ENCODE measurements at regions not wholly inside any gene's neighbourhood (a gene's known extent, or its start where the extent isn't known, plus 50 kb on each side); places are given as distances from the start of the nearest gene placed in this dataset.
A peak's percentile ranks its signal among the peaks of the same experiment; 100 is the strongest.

GRCh38 chr14:101334656-101335055 is 226.6 kb upstream of the DIO3 start:
- H3K27ac ChIP-seq (ENCODE audit: low read depth in 1 of 2, low read length in 2 of 2), result no peak overlapping the region
- no peak for DNase-seq
- H3K4me3 ChIP-seq (ENCODE audit: low read length in 2 of 2), result no peak overlapping the region
- intact Hi-C loops (cut with DNase I), result no loop called here
- H3K36me3 ChIP-seq (ENCODE audit: control insufficient read depth in 1 of 2, insufficient read depth in 2 of 2, low read length in 1 of 2), result no peaks in the 10 kb centered on the region
- WGBS, 2 donors, result 53 to 69% methylated on average over 9 of the region's 9 CpGs
- no peaks in the 10 kb centered on the region for H3K4me1 ChIP-seq (ENCODE audit: control insufficient read depth in 1 of 2, insufficient read depth in 2 of 2, low read length in 2 of 2)
- H3K9me3 ChIP-seq (ENCODE audit: control insufficient read depth, low read length), result no peaks in the 10 kb centered on the region
- ATAC-seq (ENCODE audit: low FRiP score), result no peak
- no peaks in the 10 kb centered on the region for H3K27me3 ChIP-seq (ENCODE audit: control insufficient read depth in 1 of 2, insufficient read depth in 2 of 2, low read length in 1 of 2)

- H3K27me3 ChIP-seq (ENCODE audit: control insufficient read depth in 1 of 2, insufficient read depth in 2 of 2, low read length in 1 of 2), result no peaks in the 10 kb centered on the region
- H3K9me3 ChIP-seq (ENCODE audit: control insufficient read depth, low read length), result no peaks in the 10 kb centered on the region
- peak; percentile 42 for ATAC-seq (ENCODE audit: low FRiP score)
- no peaks in the 10 kb centered on the region for H3K36me3 ChIP-seq (ENCODE audit: control insufficient read depth in 1 of 2, insufficient read depth in 2 of 2, low read length in 1 of 2)
- no peaks in the 10 kb centered on the region for H3K4me1 ChIP-seq (ENCODE audit: control insufficient read depth in 1 of 2, insufficient read depth in 2 of 2, low read length in 2 of 2)
- H3K4me3 ChIP-seq (ENCODE audit: low read length in 2 of 2), result no peak overlapping the region
- intact Hi-C loops (cut with DNase I), result no loop called here
- H3K27ac ChIP-seq (ENCODE audit: low read depth in 1 of 2, low read length in 2 of 2), result no peak overlapping the region
- WGBS, 2 donors, result 64 to 70% methylated on average over 13 of the region's 13 CpGs
- no peak for DNase-seq
Observed at GRCh38 chr14:101335061-101335661, 226.1 kb upstream of the DIO3 start.

DNA sequence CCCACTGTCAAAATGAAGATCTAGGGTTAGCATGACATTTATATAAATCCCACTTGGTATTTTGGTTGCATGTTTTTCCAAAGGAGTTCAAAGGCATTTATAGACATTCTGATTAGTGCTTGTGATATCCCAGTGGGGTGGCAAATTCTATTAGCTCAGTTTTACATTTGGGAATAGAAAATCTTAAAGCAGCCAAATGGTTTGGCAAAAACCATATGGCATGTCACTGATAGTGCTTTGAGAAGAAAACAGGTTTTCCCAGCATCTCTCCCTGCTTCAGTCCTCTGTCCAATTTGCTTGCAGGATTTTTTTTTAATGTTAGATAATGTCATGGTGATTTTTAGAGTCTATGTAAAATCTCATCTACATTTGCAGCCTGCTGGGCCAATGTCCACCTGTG is 225.1 kb upstream of the DIO3 start:
- H3K27me3 ChIP-seq (ENCODE audit: control insufficient read depth in 1 of 2, insufficient read depth in 2 of 2, low read length in 1 of 2), result no peaks in the 10 kb centered on the region
- H3K9me3 ChIP-seq (ENCODE audit: control insufficient read depth, low read length), result no peaks in the 10 kb centered on the region
- ATAC-seq (ENCODE audit: low FRiP score), result no peak
- intact Hi-C loops (cut with DNase I), result no loop called here
- H3K36me3 ChIP-seq (ENCODE audit: control insufficient read depth in 1 of 2, insufficient read depth in 2 of 2, low read length in 1 of 2), result no peaks in the 10 kb centered on the region
- no peak overlapping the region for H3K27ac ChIP-seq (ENCODE audit: low read depth in 1 of 2, low read length in 2 of 2)
- no peak for DNase-seq
- no peak overlapping the region for H3K4me3 ChIP-seq (ENCODE audit: low read length in 2 of 2)
- H3K4me1 ChIP-seq (ENCODE audit: control insufficient read depth in 1 of 2, insufficient read depth in 2 of 2, low read length in 2 of 2), result no peaks in the 10 kb centered on the region

DNA sequence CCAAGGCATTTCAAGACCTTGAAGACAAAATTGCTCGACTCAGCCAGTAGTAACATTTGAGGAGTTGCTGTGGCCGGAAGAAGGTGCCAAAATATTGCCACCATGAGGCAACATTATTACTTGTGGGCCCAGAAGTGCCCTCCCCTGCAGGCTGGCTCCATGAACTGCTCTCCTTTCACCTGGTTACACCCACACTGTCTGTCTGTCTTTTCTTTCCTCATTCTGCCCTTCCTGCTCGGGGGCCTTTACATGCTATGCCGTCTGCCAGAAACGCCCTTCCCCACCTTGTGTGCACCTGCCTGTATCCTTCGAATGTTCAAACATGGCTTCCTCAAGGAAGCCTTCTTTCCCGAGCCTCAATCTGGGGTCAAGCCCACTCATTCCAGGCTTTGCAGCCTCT is 224.2 kb upstream of the DIO3 start:
- Histone ChIP-seq H3K36me3 (ENCODE audit: control insufficient read depth in 1 of 2, insufficient read depth in 2 of 2, low read length in 1 of 2) (no peaks in the 10 kb centered on the region), H3K27ac (ENCODE audit: low read depth in 1 of 2, low read length in 2 of 2) (no peak overlapping the region), H3K4me1 (ENCODE audit: control insufficient read depth in 1 of 2, insufficient read depth in 2 of 2, low read length in 2 of 2) (no peaks in the 10 kb centered on the region), H3K9me3 (ENCODE audit: control insufficient read depth, low read length) (no peaks in the 10 kb centered on the region), H3K27me3 (ENCODE audit: control insufficient read depth in 1 of 2, insufficient read depth in 2 of 2, low read length in 1 of 2) (no peaks in the 10 kb centered on the region), H3K4me3 (ENCODE audit: low read length in 2 of 2) (no peak overlapping the region)
- no peak for DNase-seq
- intact Hi-C loops (cut with DNase I), result no loop called here
- ATAC-seq (ENCODE audit: low FRiP score), result no peak
- 74 to 79% methylated on average over 7 of the region's 7 CpGs for WGBS, 2 donors

DNA sequence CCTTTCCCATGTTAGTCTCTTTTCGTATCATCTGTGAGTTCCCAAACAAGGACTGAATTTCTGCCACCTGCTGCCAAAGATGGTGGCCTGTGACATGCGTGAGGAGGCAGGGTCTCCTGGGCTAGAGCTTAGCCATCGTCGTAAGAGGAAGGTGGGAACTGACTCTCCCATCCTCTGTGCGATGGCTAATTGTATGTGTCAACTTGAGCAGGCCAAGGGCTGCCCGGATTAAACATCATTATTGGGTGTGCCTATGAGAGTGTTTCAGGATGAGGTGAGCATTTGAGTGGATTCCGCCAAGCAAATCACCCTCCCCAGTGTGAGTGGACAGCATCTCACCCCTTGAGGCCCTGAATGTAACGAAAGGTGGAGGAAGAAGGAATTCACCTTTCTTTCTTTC is 220.7 kb upstream of the DIO3 start:
- no peak overlapping the region for H3K27ac ChIP-seq (ENCODE audit: low read depth in 1 of 2, low read length in 2 of 2)
- ATAC-seq (ENCODE audit: low FRiP score) (no peak), DNase-seq (peak in 1 of 2 donors; percentile 39)
- no peaks in the 10 kb centered on the region for H3K27me3 ChIP-seq (ENCODE audit: control insufficient read depth in 1 of 2, insufficient read depth in 2 of 2, low read length in 1 of 2)
- 78 to 85% methylated on average over 8 of the region's 8 CpGs for WGBS, 2 donors
- no peaks in the 10 kb centered on the region for H3K4me1 ChIP-seq (ENCODE audit: control insufficient read depth in 1 of 2, insufficient read depth in 2 of 2, low read length in 2 of 2)
- H3K9me3 ChIP-seq (ENCODE audit: control insufficient read depth, low read length), result peaks cover 4% of the 10 kb centered on the region
- no peaks in the 10 kb centered on the region for H3K36me3 ChIP-seq (ENCODE audit: control insufficient read depth in 1 of 2, insufficient read depth in 2 of 2, low read length in 1 of 2)
- H3K4me3 ChIP-seq (ENCODE audit: low read length in 2 of 2), result no peak overlapping the region
- intact Hi-C loops (cut with DNase I), result no loop called here

DNA sequence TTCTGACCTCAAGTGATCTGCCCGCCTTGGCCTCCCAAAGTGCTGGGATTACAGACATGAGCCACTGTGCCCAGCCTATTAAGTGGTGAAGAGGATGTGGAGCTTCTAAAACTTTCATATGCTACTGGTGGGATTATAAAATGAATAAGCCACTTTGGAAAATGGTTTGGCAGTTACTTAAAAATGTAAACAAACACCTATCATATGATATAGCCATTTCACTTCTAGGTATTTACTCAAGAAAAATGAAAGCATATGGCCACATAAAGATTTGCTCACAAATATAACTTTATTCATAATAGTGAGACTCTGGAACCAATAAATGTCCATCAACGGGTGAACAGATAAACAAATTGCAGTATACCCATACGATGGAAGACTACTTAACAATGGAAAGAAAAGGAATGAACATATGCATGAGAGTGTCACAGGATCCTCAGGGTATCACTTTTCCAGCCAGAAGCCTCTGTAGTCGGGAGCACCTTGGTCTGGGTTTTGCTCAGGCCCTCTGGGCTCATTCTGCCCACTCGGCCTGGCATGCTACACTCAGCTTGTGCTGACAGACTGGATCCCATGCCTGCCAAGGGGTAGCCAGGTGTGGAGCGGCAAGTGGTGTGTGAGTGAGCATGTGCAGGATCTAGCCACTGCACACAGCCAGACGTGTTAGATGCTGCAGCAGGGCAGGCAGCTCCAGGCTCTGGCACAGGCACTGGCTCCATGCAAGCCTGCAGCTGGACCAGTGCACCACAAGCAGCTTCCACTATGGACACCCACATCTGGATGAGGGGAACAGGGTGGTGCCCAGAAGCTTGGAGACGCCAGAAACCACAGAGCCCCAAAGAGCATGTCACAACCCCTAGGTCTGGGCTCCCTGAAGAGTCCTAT is 213.2 kb upstream of the DIO3 start:
- 82 to 85% methylated on average over 8 of the region's 8 CpGs for WGBS, 2 donors
- Histone ChIP-seq H3K27ac (ENCODE audit: low read depth in 1 of 2, low read length in 2 of 2) (no peak overlapping the region), H3K27me3 (ENCODE audit: control insufficient read depth in 1 of 2, insufficient read depth in 2 of 2, low read length in 1 of 2) (no peaks in the 10 kb centered on the region), H3K36me3 (ENCODE audit: control insufficient read depth in 1 of 2, insufficient read depth in 2 of 2, low read length in 1 of 2) (no peaks in the 10 kb centered on the region), H3K4me3 (ENCODE audit: low read length in 2 of 2) (no peak overlapping the region), H3K4me1 (ENCODE audit: control insufficient read depth in 1 of 2, insufficient read depth in 2 of 2, low read length in 2 of 2) (no peaks in the 10 kb centered on the region), H3K9me3 (ENCODE audit: control insufficient read depth, low read length) (peaks cover 6% of the 10 kb centered on the region)
- ATAC-seq (ENCODE audit: low FRiP score), result no peak
- intact Hi-C loops (cut with DNase I), result no loop called here
- peak in 1 of 2 donors; percentile 19 for DNase-seq

- Histone ChIP-seq H3K4me3 (ENCODE audit: low read length in 2 of 2) (no peak overlapping the region), H3K9me3 (ENCODE audit: control insufficient read depth, low read length) (peaks cover 1% of the 10 kb centered on the region), H3K27me3 (ENCODE audit: control insufficient read depth in 1 of 2, insufficient read depth in 2 of 2, low read length in 1 of 2) (no peaks in the 10 kb centered on the region), H3K4me1 (ENCODE audit: control insufficient read depth in 1 of 2, insufficient read depth in 2 of 2, low read length in 2 of 2) (no peaks in the 10 kb centered on the region), H3K27ac (ENCODE audit: low read depth in 1 of 2, low read length in 2 of 2) (no peak overlapping the region), H3K36me3 (ENCODE audit: control insufficient read depth in 1 of 2, insufficient read depth in 2 of 2, low read length in 1 of 2) (no peaks in the 10 kb centered on the region)
- WGBS, 2 donors, result 51 to 58% methylated on average over 3 of the region's 3 CpGs
- DNase-seq, result peak in 1 of 2 donors; percentile 39
- intact Hi-C loops (cut with DNase I), result no loop called here
- ATAC-seq (ENCODE audit: low FRiP score), result no peak
Observed at GRCh38 chr14:101349108-101349507, 212.2 kb upstream of the DIO3 start.

- DNase-seq, result no peak
Observed at GRCh38 chr14:101350021-101350420, 211.3 kb upstream of the DIO3 start.

DNA sequence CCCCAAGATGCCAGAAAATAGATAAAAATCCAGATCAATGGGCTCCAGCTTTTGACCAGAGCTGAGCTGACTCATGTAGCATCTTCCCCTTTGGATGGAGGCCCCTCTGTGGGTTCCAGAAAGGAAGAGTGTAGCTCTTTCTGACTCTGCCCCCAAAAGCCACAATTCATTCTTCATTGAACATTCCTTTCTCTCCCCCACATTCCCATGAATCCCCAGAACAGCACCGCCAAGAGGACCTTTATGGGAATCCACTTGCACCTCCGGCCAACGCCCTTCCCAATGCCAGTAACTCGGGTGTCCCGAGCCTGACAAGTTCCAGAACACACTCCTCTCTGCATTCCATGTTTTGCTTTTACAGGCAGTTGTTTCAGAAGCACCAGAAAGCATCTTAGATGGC is 210.6 kb upstream of the DIO3 start:
- Histone ChIP-seq H3K27me3 (ENCODE audit: control insufficient read depth in 1 of 2, insufficient read depth in 2 of 2, low read length in 1 of 2) (no peaks in the 10 kb centered on the region), H3K4me1 (ENCODE audit: control insufficient read depth in 1 of 2, insufficient read depth in 2 of 2, low read length in 2 of 2) (no peaks in the 10 kb centered on the region), H3K9me3 (ENCODE audit: control insufficient read depth, low read length) (peaks cover 4% of the 10 kb centered on the region), H3K27ac (ENCODE audit: low read depth in 1 of 2, low read length in 2 of 2) (no peak overlapping the region), H3K36me3 (ENCODE audit: control insufficient read depth in 1 of 2, insufficient read depth in 2 of 2, low read length in 1 of 2) (no peaks in the 10 kb centered on the region), H3K4me3 (ENCODE audit: low read length in 2 of 2) (no peak overlapping the region)
- intact Hi-C loops (cut with DNase I), result no loop called here
- peak; percentile 15 for ATAC-seq (ENCODE audit: low FRiP score)
- peak; percentile 45 to 68 for DNase-seq
- 77 to 85% methylated on average over 5 of the region's 5 CpGs for WGBS, 2 donors

More at GRCh38 chr14:101350021-101350420, 211.3 kb upstream of the DIO3 start:
- intact Hi-C loops (cut with DNase I), result no loop called here
- Histone ChIP-seq H3K27me3 (ENCODE audit: control insufficient read depth in 1 of 2, insufficient read depth in 2 of 2, low read length in 1 of 2) (no peaks in the 10 kb centered on the region), H3K9me3 (ENCODE audit: control insufficient read depth, low read length) (peaks cover 3% of the 10 kb centered on the region), H3K27ac (ENCODE audit: low read depth in 1 of 2, low read length in 2 of 2) (no peak overlapping the region), H3K36me3 (ENCODE audit: control insufficient read depth in 1 of 2, insufficient read depth in 2 of 2, low read length in 1 of 2) (no peaks in the 10 kb centered on the region), H3K4me1 (ENCODE audit: control insufficient read depth in 1 of 2, insufficient read depth in 2 of 2, low read length in 2 of 2) (no peaks in the 10 kb centered on the region), H3K4me3 (ENCODE audit: low read length in 2 of 2) (no peak overlapping the region)
- ATAC-seq (ENCODE audit: low FRiP score), result no peak
- WGBS, 2 donors, result 86 to 90% methylated on average over 4 of the region's 4 CpGs
